Thyroid gland (tissue), 4 donors: ENCODE measurements at regions not wholly inside any gene's neighbourhood (a gene's known extent, or its start where the extent isn't known, plus 50 kb on each side); places are given as distances from the start of the nearest gene placed in this dataset.

Experiments used
- CTCF ChIP-seq, 6 experiments: fragments of 200-600 bp in 3 of 6; fragments of 450-650 bp in 3 of 6; sonication (generic) in 3 of 6; IDR thresholded peaks; one replicate each; pipeline ENCODE4 v1.5.1; 2016 to 2019; ENCODE audit warnings: antibody characterized with exemption in 6 of 6, mild to moderate bottlenecking in 2 of 6, inconsistent platforms in 1 of 6, moderate library complexity in 1 of 6
- POLR2A ChIP-seq, 2 donors: fragments of 450-650 bp; IDR thresholded peaks; one replicate each; pipeline ENCODE4 v1.6.1; 2017; ENCODE audit warnings: antibody characterized with exemption in 2 of 2, mild to moderate bottlenecking in 2 of 2, moderate library complexity in 1 of 2

- no peak for TF ChIP-seq CTCF (IDR thresholded peaks at IDR 0.05)
- no peak for TF ChIP-seq POLR2A (IDR thresholded peaks at IDR 0.05)
These were observed 456.5 kb upstream of the THRB start for GRCh38 chr3:24951180-24951579.
